AG04449 (cell line): ENCODE measurements at regions not wholly inside any gene's neighbourhood (a gene's known extent, or its start where the extent isn't known, plus 50 kb on each side); places are given as distances from the start of the nearest gene placed in this dataset.

Experiments
- CTCF ChIA-PET: fragments of 350-600 bp; formaldehyde crosslinking; extraction: SDS; loops from one replicate; lab custom pipeline; 2021; ENCODE audit warnings: antibody characterized with exemption; lab: Yijun Ruan, JAX
- POLR2A ChIA-PET: fragments of 400-600, 350-600 bp; formaldehyde crosslinking; extraction: SDS; loops from one replicate; lab custom pipeline; 2020; ENCODE audit warnings: antibody characterized with exemption, inconsistent platforms; lab: Yijun Ruan, JAX
- DNase-seq: peaks from one replicate; pipeline ENCODE4 v3.0.0-alpha.2; 2010; ENCODE audit warnings: low read depth, low spot score
- H3K4me3 ChIP-seq: 2 replicates; pipeline ENCODE4 v1.5.1; 2011; ENCODE audit warnings: low read depth, mild to moderate bottlenecking, control low read depth, low read length
- TF ChIP-seq, protein P1 (sequence below): IDR thresholded peaks from one replicate; pipeline ENCODE4 v1.5.1; 2011; ENCODE audit warnings: mild to moderate bottlenecking, moderate library complexity, low read length, control low read depth, inconsistent platforms; ENCODE audit not compliant: insufficient read depth; ENCODE audit errors: missing control alignments

DNA sequence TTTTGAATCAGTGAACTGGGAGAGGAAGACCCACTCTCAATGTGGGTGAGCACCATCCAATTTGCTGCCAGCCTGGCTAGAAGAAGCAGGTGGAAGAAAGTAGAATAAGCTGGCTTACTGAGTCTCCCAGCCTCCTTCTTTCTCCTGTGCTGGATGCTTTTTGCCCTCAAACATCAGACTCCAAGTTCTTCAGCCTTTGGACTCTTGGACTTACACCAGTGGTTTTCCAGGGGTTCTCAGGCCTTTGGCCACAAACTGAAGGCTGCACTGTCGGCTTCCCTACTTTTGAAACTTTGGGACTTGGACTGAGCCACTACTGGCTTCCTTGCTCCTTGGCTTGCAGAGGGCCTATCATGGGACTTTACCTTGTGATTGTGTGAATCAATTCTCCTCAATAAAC lies 804.2 kb upstream of the SLITRK1 start:
- POLR2A ChIA-PET, result no interaction called here
- H3K4me3 ChIP-seq, result no peak overlapping the region

DNA sequence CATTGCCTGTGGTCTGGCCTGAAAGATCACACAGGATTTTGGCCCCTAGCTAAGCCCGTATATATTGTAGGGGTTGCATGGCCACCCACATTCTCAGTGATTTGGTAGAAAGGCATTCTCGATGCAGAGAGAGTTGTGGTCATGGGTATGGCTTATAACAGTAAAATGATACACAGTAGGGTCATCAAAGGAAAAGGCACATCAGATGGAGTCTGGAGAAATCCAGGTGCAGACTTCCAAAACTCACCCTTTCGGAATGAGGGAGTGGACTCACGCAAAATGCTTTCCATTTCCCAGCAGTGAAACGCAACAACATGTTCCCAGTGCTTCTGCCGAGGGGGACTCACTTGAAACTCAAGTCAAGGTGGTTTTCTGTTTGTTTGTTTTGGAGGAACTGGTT lies 802.5 kb upstream of the SLITRK1 start:
- TF ChIP-seq, protein P1, sequence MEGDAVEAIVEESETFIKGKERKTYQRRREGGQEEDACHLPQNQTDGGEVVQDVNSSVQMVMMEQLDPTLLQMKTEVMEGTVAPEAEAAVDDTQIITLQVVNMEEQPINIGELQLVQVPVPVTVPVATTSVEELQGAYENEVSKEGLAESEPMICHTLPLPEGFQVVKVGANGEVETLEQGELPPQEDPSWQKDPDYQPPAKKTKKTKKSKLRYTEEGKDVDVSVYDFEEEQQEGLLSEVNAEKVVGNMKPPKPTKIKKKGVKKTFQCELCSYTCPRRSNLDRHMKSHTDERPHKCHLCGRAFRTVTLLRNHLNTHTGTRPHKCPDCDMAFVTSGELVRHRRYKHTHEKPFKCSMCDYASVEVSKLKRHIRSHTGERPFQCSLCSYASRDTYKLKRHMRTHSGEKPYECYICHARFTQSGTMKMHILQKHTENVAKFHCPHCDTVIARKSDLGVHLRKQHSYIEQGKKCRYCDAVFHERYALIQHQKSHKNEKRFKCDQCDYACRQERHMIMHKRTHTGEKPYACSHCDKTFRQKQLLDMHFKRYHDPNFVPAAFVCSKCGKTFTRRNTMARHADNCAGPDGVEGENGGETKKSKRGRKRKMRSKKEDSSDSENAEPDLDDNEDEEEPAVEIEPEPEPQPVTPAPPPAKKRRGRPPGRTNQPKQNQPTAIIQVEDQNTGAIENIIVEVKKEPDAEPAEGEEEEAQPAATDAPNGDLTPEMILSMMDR, result no peak
- POLR2A ChIA-PET, result no interaction called here
- no peak for DNase-seq
- CTCF ChIA-PET, result no interaction called here
- H3K4me3 ChIP-seq, result no peak overlapping the region

More for the DNA sequence above, 804.2 kb upstream of the SLITRK1 start:
- TF ChIP-seq, protein P1, result no peak
- no peak for DNase-seq
- CTCF ChIA-PET, result no interaction called here

DNA sequence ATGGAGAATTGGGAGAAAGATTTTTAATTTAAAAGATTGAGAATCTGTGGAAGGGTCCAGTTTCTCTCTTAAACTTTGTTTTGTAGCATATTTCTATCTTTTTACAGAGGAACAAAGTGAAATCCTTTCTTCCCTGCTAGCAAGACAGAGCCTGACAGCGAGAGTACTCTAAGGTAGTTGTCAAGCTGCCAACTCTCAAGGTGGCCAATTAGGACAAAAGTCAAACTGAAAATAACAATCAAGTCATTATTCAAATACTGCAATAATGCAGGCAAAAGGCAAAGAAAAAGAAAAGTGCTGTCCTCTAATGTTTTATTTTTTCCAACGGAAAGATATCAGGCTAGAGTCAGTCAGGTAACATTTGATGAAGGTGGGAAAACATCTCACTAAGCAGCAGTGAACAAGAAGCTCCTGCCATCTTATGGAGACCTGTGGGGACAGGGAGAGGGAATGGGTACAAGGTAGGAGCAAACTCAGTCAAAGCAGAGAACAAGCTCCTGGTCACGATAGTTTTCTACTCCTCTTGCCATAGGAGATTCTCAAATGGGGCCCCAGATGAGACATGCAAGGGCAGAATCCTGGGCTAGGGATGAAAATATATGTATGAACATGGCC lies 801.9 kb upstream of the SLITRK1 start:
- POLR2A ChIA-PET, result no interaction called here
- H3K4me3 ChIP-seq, result no peak overlapping the region
- no peak for DNase-seq
- CTCF ChIA-PET, result no interaction called here
- TF ChIP-seq, protein P1, result no peak

DNA sequence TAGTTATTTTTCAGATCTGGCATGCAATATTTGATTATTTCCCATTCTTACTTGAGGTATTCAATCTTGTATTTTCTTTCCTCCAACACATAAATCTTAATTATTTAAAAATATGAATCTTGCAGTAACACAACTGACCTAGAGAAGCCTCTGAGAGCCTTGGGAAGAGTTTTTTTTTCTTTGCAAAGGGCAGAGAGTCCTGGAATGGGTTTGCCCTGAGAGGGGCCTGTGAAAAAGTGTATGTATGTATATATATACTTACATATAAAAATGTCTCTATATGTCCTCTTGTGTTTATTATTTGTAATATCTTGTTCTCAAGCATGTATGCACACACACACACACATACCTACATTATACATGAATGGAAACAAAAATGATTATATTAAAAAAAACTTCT lies 801.2 kb upstream of the SLITRK1 start:
- TF ChIP-seq, protein P1, result no peak
- DNase-seq, result no peak
- POLR2A ChIA-PET, result no interaction called here
- CTCF ChIA-PET, result no interaction called here
- H3K4me3 ChIP-seq, result no peak overlapping the region

DNA sequence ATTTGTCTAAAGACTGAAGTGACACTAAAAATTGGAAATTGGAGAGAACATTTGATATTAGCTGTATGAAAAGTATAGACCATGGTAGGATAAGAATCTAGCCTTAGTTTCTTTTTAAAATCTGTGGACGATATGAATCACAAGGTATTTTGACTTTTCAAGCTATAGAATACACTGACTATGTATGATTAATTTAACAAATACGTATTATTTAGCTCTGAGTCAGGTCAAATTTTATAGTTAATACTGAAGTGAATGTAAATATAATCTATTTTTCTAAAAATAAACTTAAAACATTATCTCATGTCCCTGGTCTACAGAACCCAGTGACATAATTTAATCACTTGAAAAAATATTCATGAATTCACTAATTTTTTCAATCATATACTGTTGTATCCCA lies 795.6 kb upstream of the SLITRK1 start:
- TF ChIP-seq, protein P1, result no peak
- DNase-seq, result no peak
- ChIA-PET POLR2A (no interaction called here), CTCF (no interaction called here)
- H3K4me3 ChIP-seq, result no peak overlapping the region

DNA sequence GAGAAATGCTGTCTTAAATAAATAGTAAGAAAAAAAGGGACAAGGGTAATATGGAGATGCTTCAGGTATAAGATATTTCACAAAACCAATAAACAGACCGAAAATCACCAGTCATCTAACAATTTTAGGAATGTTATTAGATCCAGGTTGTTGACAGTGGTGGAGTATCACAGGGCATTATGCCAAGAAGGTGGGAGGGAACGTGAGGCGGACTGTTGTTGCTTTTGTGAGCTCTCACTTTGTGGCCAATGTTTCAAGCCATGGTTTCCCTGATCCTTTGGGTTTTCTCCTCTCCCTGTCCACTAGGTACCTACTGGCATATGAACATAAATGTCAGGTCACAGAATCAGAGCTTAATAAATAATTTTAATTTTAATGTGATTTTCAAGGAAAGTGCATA lies 790.3 kb upstream of the SLITRK1 start:
- CTCF ChIA-PET, result no interaction called here
- H3K4me3 ChIP-seq, result no peak overlapping the region
- POLR2A ChIA-PET, result no interaction called here
- no peak for DNase-seq
- TF ChIP-seq, protein P1, result no peak
